ENCODE measurements at regions not wholly inside any gene's neighbourhood (a gene's known extent, or its start where the extent isn't known, plus 50 kb on each side); places are given as distances from the start of the nearest gene placed in this dataset.

DNA sequence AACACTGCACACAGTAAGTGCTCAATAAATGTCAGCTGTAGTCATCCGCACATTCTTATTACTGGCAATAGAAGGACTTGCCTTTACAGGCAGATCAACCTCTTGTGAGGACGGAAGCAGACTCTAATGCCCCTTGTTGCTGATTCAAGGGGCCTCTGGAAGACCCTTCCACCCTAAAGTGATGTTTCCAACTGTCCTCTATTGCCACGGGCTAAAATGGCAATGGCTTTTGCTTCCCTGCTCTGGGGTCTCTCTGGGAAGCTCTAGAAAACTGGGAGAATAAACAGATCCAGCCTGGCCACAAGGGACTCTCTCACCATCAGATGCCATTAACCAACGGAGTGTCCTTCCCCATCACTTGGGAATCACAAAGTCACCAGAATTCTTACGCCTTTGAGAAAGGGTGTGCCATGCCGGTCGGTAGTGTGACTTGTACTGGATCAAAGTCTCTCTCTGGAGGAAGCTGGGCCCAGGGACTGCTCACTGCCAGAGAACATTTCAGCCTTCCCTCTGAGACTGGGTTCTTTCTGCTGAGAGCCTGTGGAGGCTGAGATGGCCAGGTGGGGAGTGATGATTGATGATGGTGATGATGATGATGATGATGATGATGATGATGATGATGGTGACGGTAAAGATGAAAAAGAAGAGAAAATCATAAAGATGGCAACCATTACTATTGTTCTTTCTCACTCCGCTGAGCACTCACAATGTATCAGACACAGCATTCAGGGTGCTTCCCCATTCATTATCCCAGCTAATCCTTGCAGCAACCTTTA is 146.8 kb downstream of the CYLD start:
- TF ChIP-seq EZH2 (IDR thresholded peaks at IDR 0.05; ENCODE audit: borderline replicate concordance): no peak
- TF ChIP-seq CTCF (IDR thresholded peaks at IDR 0.05; ENCODE audit: poor library complexity): no peak
- no peak for TF ChIP-seq EZH2phosphoT487 (IDR thresholded peaks at IDR 0.05; ENCODE audit: low read depth, severe bottlenecking, unreplicated experiment)
